WTC11 (cell line): ENCODE measurements at regions not wholly inside any gene's neighbourhood (a gene's known extent, or its start where the extent isn't known, plus 50 kb on each side); places are given as distances from the start of the nearest gene placed in this dataset.

Experiments
- ATF1 ChIP-seq: sonication (generic); formaldehyde crosslinking; IDR thresholded peaks from 2 replicates; pipeline ENCODE4 v1.8.1; 2023; ENCODE audit warnings: mild to moderate bottlenecking, moderate library complexity, missing genetic modification reagents
- FOXK1 ChIP-seq: sonication (generic); formaldehyde crosslinking; IDR thresholded peaks from 2 replicates; pipeline ENCODE4 v1.8.0; 2022; ENCODE audit warnings: mild to moderate bottlenecking, moderate library complexity, missing genetic modification reagents
- NFE2L1 ChIP-seq: sonication (generic); formaldehyde crosslinking; IDR thresholded peaks from 2 replicates; pipeline ENCODE4 v1.8.1; 2023; ENCODE audit warnings: missing genetic modification reagents
- SP1 ChIP-seq: sonication (generic); formaldehyde crosslinking; conservative IDR thresholded peaks from 2 replicates; pipeline ENCODE4 v1.8.1; 2022; ENCODE audit warnings: missing genetic modification reagents
- ZNF263 ChIP-seq: sonication (generic); formaldehyde crosslinking; IDR thresholded peaks from 2 replicates; pipeline ENCODE4 v1.8.1; 2022; ENCODE audit warnings: low read depth, mild to moderate bottlenecking, moderate library complexity, missing genetic modification reagents
- ZNF317 ChIP-seq: sonication (generic); formaldehyde crosslinking; IDR thresholded peaks from 2 replicates; pipeline ENCODE4 v1.8.1; 2023; ENCODE audit warnings: low read depth, mild to moderate bottlenecking, moderate library complexity, missing genetic modification reagents, borderline replicate concordance
- ZNF396 ChIP-seq: fragments of 250-450 bp; sonication (Bioruptor Pico); IDR thresholded peaks from 2 replicates; pipeline ENCODE4 v1.8.0; 2021; ENCODE audit warnings: mild to moderate bottlenecking, moderate library complexity, borderline replicate concordance
- TF ChIP-seq, protein P1 (sequence below): fragments of 200-600 bp; IDR thresholded peaks from 2 replicates; pipeline ENCODE4 v1.8.0; 2022; ENCODE audit warnings: antibody characterized with exemption
- TF ChIP-seq, protein P2 (sequence below): sonication (generic); formaldehyde crosslinking; IDR thresholded peaks from 2 replicates; pipeline ENCODE4 v1.8.1; 2023; ENCODE audit warnings: mild to moderate bottlenecking, missing genetic modification reagents, moderate library complexity
- TF ChIP-seq, protein P3 (sequence below): sonication (generic); formaldehyde crosslinking; IDR thresholded peaks from 2 replicates; pipeline ENCODE4 v1.8.1; 2022; ENCODE audit warnings: mild to moderate bottlenecking, missing genetic modification reagents, moderate library complexity, borderline replicate concordance
- TF ChIP-seq, protein P4 (sequence below): sonication (generic); formaldehyde crosslinking; conservative IDR thresholded peaks from 2 replicates; pipeline ENCODE4 v1.8.1; 2022; ENCODE audit warnings: mild to moderate bottlenecking, missing genetic modification reagents
- TF ChIP-seq, protein P5 (sequence below): sonication (generic); formaldehyde crosslinking; IDR thresholded peaks from 2 replicates; pipeline ENCODE4 v1.8.0; 2022; ENCODE audit warnings: missing genetic modification reagents

DNA sequence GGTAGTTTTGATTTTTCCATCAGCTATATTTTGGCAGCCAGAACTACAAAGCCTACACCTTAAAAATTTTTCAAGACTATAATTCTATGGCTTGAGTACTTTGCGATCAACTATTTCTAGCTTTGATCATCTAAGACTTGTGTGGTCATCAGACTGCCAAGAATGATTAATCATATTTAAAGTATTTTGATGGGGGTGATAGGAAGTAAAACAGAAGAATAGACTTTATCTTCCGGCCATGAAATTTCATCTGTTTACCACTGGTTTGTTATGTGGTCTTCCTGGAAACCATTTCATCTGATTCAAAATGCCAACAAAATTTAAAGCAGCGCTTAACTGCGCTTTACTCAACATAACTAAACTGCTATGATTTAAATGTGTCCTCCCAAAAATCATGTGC lies 706.8 kb downstream of the TRHDE start:
- TF ChIP-seq, protein P1, sequence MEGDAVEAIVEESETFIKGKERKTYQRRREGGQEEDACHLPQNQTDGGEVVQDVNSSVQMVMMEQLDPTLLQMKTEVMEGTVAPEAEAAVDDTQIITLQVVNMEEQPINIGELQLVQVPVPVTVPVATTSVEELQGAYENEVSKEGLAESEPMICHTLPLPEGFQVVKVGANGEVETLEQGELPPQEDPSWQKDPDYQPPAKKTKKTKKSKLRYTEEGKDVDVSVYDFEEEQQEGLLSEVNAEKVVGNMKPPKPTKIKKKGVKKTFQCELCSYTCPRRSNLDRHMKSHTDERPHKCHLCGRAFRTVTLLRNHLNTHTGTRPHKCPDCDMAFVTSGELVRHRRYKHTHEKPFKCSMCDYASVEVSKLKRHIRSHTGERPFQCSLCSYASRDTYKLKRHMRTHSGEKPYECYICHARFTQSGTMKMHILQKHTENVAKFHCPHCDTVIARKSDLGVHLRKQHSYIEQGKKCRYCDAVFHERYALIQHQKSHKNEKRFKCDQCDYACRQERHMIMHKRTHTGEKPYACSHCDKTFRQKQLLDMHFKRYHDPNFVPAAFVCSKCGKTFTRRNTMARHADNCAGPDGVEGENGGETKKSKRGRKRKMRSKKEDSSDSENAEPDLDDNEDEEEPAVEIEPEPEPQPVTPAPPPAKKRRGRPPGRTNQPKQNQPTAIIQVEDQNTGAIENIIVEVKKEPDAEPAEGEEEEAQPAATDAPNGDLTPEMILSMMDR = no peak
- no peak for TF ChIP-seq FOXK1
- no peak for TF ChIP-seq SP1
- TF ChIP-seq, protein P2, sequence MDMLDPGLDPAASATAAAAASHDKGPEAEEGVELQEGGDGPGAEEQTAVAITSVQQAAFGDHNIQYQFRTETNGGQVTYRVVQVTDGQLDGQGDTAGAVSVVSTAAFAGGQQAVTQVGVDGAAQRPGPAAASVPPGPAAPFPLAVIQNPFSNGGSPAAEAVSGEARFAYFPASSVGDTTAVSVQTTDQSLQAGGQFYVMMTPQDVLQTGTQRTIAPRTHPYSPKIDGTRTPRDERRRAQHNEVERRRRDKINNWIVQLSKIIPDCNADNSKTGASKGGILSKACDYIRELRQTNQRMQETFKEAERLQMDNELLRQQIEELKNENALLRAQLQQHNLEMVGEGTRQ (CRISPR knock-in tag) = no peak
- TF ChIP-seq ZNF263 (CRISPR knock-in tag) = no peak
- TF ChIP-seq, protein P3, sequence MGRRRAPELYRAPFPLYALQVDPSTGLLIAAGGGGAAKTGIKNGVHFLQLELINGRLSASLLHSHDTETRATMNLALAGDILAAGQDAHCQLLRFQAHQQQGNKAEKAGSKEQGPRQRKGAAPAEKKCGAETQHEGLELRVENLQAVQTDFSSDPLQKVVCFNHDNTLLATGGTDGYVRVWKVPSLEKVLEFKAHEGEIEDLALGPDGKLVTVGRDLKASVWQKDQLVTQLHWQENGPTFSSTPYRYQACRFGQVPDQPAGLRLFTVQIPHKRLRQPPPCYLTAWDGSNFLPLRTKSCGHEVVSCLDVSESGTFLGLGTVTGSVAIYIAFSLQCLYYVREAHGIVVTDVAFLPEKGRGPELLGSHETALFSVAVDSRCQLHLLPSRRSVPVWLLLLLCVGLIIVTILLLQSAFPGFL (CRISPR knock-in tag) = no peak
- TF ChIP-seq, protein P4, sequence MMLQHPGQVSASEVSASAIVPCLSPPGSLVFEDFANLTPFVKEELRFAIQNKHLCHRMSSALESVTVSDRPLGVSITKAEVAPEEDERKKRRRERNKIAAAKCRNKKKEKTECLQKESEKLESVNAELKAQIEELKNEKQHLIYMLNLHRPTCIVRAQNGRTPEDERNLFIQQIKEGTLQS (CRISPR knock-in tag) = no peak
- no peak for TF ChIP-seq ZNF396 (CRISPR knock-in tag)
- no peak for TF ChIP-seq NFE2L1 (CRISPR knock-in tag)
- no peak for TF ChIP-seq ATF1 (CRISPR knock-in tag)
- TF ChIP-seq ZNF317 (CRISPR knock-in tag) = no peak
- TF ChIP-seq, protein P5, sequence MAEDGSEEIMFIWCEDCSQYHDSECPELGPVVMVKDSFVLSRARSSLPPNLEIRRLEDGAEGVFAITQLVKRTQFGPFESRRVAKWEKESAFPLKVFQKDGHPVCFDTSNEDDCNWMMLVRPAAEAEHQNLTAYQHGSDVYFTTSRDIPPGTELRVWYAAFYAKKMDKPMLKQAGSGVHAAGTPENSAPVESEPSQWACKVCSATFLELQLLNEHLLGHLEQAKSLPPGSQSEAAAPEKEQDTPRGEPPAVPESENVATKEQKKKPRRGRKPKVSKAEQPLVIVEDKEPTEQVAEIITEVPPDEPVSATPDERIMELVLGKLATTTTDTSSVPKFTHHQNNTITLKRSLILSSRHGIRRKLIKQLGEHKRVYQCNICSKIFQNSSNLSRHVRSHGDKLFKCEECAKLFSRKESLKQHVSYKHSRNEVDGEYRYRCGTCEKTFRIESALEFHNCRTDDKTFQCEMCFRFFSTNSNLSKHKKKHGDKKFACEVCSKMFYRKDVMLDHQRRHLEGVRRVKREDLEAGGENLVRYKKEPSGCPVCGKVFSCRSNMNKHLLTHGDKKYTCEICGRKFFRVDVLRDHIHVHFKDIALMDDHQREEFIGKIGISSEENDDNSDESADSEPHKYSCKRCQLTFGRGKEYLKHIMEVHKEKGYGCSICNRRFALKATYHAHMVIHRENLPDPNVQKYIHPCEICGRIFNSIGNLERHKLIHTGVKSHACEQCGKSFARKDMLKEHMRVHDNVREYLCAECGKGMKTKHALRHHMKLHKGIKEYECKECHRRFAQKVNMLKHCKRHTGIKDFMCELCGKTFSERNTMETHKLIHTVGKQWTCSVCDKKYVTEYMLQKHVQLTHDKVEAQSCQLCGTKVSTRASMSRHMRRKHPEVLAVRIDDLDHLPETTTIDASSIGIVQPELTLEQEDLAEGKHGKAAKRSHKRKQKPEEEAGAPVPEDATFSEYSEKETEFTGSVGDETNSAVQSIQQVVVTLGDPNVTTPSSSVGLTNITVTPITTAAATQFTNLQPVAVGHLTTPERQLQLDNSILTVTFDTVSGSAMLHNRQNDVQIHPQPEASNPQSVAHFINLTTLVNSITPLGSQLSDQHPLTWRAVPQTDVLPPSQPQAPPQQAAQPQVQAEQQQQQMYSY (CRISPR knock-in tag) = no peak
